Activated CD8-positive, alpha-beta T cell treated with anti-CD3 and anti-CD28 coated beads, Interleukin-2, amount 10 ng/mL, durations not matched to agents 7 days and 5 days (primary cell): ENCODE measurements at regions not wholly inside any gene's neighbourhood (a gene's known extent, or its start where the extent isn't known, plus 50 kb on each side); places are given as distances from the start of the nearest gene placed in this dataset.

Experiments used
- ATAC-seq: fragments of 150-1000 bp; cut with Tn5 transposase; one replicate; pipeline ENCODE4 v1.10.0; 2021; ENCODE audit warnings: moderate library complexity
- CTCF ChIA-PET: fragments of 350-600 bp; sonication (Branson Sonifier 250); formaldehyde crosslinking; loops from one replicate; lab custom pipeline; 2021; ENCODE audit warnings: antibody characterized with exemption; lab: Charles Lee
- POLR2A ChIA-PET: fragments of 350-600 bp; sonication (Branson Sonifier 250); formaldehyde crosslinking; loops from one replicate; lab custom pipeline; 2021; ENCODE audit warnings: antibody characterized with exemption; lab: Charles Lee
- DNase-seq: peaks from one replicate; pipeline ENCODE4 v3.0.0-alpha.2; 2020
- H3K27ac Mint-ChIP-seq: one replicate; pipeline ENCODE4 v1.8.0; 2021; ENCODE audit warnings: mild to moderate bottlenecking, mixed read lengths
- H3K27me3 Mint-ChIP-seq: one replicate; pipeline ENCODE4 v1.8.0; 2021; ENCODE audit warnings: low read depth, mixed read lengths
- H3K36me3 Mint-ChIP-seq: one replicate; pipeline ENCODE4 v1.8.0; 2021; ENCODE audit warnings: low read depth, mixed read lengths
- H3K4me1 Mint-ChIP-seq: one replicate; pipeline ENCODE4 v1.8.0; 2021; ENCODE audit warnings: low read depth, mixed read lengths
- H3K4me3 Mint-ChIP-seq: one replicate; pipeline ENCODE4 v1.8.0; 2021; ENCODE audit warnings: mild to moderate bottlenecking, mixed read lengths
- H3K9me3 Mint-ChIP-seq: one replicate; pipeline ENCODE4 v1.8.0; 2022; ENCODE audit warnings: mixed read lengths; ENCODE audit not compliant: insufficient read depth

GRCh38 chr13:112140366-112140765 lies 73.4 kb downstream of the SOX1 start:
- H3K27me3 Mint-ChIP-seq, result no peaks in the 10 kb centered on the region
- no peak overlapping the region for H3K27ac Mint-ChIP-seq
- CTCF ChIA-PET, result interaction anchor here (0.7 kb wide), 1 partner anchor 694 kb away, joined by 3 read pairs; no protein-coding TSS in a partner anchor
- POLR2A ChIA-PET, result no interaction called here
- no peak overlapping the region for H3K4me3 Mint-ChIP-seq
- no peaks in the 10 kb centered on the region for H3K9me3 Mint-ChIP-seq
- no peaks in the 10 kb centered on the region for H3K36me3 Mint-ChIP-seq
- ATAC-seq (no peak), DNase-seq (no peak)
- H3K4me1 Mint-ChIP-seq, result no peaks in the 10 kb centered on the region

GRCh38 chr13:112141643-112142400 lies 74.9 kb downstream of the SOX1 start:
- Mint-ChIP-seq H3K9me3 (no peaks in the 10 kb centered on the region), H3K27ac (no peak overlapping the region), H3K27me3 (no peaks in the 10 kb centered on the region), H3K4me3 (no peak overlapping the region), H3K4me1 (no peaks in the 10 kb centered on the region), H3K36me3 (no peaks in the 10 kb centered on the region)
- DNase-seq (no peak), ATAC-seq (no peak)
- ChIA-PET POLR2A (no interaction called here), CTCF (no interaction called here)

- Mint-ChIP-seq H3K36me3 (no peaks in the 10 kb centered on the region), H3K4me1 (no peaks in the 10 kb centered on the region), H3K27ac (no peak overlapping the region), H3K9me3 (no peaks in the 10 kb centered on the region), H3K4me3 (no peak overlapping the region), H3K27me3 (no peaks in the 10 kb centered on the region)
- POLR2A ChIA-PET, result no interaction called here
- CTCF ChIA-PET, result no interaction called here
- DNase-seq (no peak), ATAC-seq (no peak)
Measured at GRCh38 chr13:112142401-112142930, 75.5 kb downstream of the SOX1 start.

DNA sequence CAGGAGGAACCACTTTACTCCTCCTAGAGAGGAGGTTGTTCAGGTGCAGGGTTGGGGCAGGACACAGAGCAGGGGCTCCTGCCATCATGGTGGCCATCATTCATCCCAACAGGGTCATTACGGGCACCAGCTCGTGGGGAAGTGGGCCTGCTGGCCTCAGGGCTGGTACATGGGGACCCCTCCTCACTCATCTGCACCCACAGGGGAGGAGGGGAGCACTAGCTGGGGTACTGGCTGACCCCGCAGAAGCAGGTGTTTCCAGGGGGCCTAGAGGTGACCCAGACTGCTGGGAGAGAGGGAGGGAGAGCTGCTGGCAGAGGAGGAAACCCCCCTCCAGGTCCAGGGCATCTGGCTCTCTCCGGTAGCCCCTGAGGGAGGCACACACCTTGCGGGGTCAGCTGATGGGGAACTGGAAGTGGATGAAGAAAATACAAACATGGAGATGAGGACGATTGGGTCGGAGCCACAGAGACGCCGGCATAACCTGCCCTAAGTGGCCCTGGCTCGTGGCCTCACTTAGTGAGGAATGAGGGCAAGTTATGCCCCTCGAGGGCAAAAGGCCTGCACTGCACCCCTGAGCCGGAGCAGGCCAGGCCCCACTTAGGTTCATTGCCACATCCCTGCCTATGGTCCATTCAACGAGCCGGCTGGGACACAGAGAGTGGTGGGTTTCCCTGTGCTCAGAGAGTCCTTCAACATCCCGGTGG lies 76.2 kb downstream of the SOX1 start:
- ATAC-seq (no peak), DNase-seq (no peak)
- Mint-ChIP-seq H3K4me1 (no peaks in the 10 kb centered on the region), H3K27me3 (no peaks in the 10 kb centered on the region), H3K27ac (no peak overlapping the region), H3K9me3 (no peaks in the 10 kb centered on the region), H3K36me3 (no peaks in the 10 kb centered on the region), H3K4me3 (no peak overlapping the region)
- ChIA-PET POLR2A (no interaction called here), CTCF (no interaction called here)

DNA sequence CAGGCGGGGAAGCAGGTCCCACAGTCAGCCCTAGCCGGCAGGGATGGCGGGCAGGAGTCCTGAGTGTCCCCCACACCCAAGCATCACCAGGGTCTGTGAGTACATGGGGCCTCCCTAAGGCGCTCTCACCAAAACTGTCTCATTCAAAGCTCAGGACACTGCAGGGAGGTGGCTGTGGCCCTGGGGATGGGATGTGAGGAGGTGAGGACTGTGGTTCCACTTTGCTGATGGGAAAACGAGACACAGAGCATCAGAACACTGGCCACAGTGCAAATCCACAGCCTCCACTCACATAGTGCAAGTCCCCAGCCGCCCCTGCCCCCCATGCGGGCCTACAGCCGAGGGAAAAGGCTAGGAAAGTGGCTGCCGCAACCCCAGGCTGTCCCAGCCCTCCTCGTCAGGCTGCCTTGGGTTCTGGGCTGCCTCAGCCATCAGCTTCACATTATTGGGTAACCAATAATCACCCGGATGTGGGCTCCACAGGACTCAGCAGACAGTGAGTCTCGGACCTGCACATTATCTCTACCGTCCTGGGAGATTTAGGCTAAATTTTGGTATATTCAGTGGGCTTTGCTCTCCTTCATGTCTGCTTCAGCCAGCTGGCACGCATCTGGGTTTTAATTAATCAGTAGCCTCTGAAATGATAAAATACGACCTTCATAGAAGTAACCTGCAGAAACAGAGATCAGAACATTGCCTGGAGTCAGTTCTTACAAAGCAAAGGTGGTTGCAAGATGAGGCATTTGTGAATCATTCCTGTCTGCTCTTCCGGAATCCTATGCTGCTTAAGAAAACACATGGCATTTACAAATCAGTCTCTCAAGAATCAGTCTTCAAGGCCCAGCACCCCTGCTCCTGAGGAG lies 77.0 kb downstream of the SOX1 start:
- Mint-ChIP-seq H3K4me1 (no peaks in the 10 kb centered on the region), H3K4me3 (no peak overlapping the region), H3K36me3 (no peaks in the 10 kb centered on the region), H3K27me3 (no peaks in the 10 kb centered on the region), H3K27ac (no peak overlapping the region), H3K9me3 (no peaks in the 10 kb centered on the region)
- ChIA-PET CTCF (no interaction called here), POLR2A (no interaction called here)
- no peak for DNase-seq
- no peak for ATAC-seq

- H3K4me1 Mint-ChIP-seq, result no peaks in the 10 kb centered on the region
- POLR2A ChIA-PET, result no interaction called here
- H3K4me3 Mint-ChIP-seq, result no peak overlapping the region
- no peak for ATAC-seq
- H3K27ac Mint-ChIP-seq, result no peak overlapping the region
- DNase-seq, result no peak
- H3K27me3 Mint-ChIP-seq, result no peaks in the 10 kb centered on the region
- no peaks in the 10 kb centered on the region for H3K36me3 Mint-ChIP-seq
- no peaks in the 10 kb centered on the region for H3K9me3 Mint-ChIP-seq
- CTCF ChIA-PET, result no interaction called here
Measured at GRCh38 chr13:112144616-112145550, 77.9 kb downstream of the SOX1 start.

DNA sequence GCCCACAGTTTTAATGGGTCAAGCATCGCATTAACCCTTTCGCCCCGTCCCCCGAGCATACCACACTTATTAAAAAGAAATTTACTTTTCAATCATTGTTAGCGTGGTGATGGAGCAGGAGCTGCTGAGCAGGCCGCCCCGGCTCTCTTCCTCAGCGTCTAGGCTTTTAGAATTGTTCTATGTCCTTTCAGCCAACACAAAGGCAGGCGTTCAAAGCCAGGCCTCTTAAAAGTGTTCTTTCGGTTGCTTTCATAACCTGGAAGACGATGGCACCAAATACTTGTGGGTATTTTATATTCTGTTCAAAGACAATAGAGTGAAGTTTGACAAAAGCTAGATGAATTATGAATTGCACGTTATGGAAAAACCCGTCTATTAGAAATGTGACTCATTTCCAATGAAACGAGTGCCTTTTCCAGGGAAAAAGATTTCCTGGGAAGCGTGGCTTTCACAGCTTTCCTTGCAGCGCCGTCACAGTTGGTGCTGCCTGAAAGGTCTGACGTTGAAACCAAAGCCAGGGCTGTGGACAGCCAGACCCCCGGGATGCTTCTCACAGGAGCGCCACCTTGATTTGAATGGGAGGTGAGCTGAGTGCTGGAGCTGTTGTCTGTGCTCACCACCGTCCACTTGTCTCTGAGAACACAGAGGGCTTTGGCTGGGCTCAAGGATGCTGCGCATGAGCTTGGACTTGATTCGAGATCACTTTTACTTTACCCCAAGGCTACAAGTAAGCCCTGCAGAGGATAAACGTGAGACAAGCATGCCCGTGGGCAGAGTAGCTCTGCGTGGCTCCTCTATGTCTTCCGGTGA lies 78.8 kb downstream of the SOX1 start:
- no peak overlapping the region for H3K27ac Mint-ChIP-seq
- no peaks in the 10 kb centered on the region for H3K4me1 Mint-ChIP-seq
- no peaks in the 10 kb centered on the region for H3K27me3 Mint-ChIP-seq
- ChIA-PET CTCF (no interaction called here), POLR2A (no interaction called here)
- H3K36me3 Mint-ChIP-seq, result no peaks in the 10 kb centered on the region
- no peak for DNase-seq
- no peaks in the 10 kb centered on the region for H3K9me3 Mint-ChIP-seq
- H3K4me3 Mint-ChIP-seq, result no peak overlapping the region
- no peak for ATAC-seq

GRCh38 chr13:112150352-112150751 lies 83.4 kb downstream of the SOX1 start:
- Mint-ChIP-seq H3K9me3 (no peaks in the 10 kb centered on the region), H3K4me1 (no peaks in the 10 kb centered on the region), H3K36me3 (no peaks in the 10 kb centered on the region), H3K27ac (no peak overlapping the region), H3K27me3 (no peaks in the 10 kb centered on the region), H3K4me3 (no peak overlapping the region)
- ChIA-PET CTCF (no interaction called here), POLR2A (no interaction called here)
- DNase-seq, result no peak
- ATAC-seq, result no peak

GRCh38 chr13:112152846-112153245 lies 85.9 kb downstream of the SOX1 start:
- Mint-ChIP-seq H3K9me3 (no peaks in the 10 kb centered on the region), H3K27me3 (no peaks in the 10 kb centered on the region), H3K4me1 (no peaks in the 10 kb centered on the region), H3K36me3 (no peaks in the 10 kb centered on the region), H3K27ac (no peak overlapping the region), H3K4me3 (no peak overlapping the region)
- no peak for ATAC-seq
- no peak for DNase-seq
- POLR2A ChIA-PET, result no interaction called here
- CTCF ChIA-PET, result no interaction called here

DNA sequence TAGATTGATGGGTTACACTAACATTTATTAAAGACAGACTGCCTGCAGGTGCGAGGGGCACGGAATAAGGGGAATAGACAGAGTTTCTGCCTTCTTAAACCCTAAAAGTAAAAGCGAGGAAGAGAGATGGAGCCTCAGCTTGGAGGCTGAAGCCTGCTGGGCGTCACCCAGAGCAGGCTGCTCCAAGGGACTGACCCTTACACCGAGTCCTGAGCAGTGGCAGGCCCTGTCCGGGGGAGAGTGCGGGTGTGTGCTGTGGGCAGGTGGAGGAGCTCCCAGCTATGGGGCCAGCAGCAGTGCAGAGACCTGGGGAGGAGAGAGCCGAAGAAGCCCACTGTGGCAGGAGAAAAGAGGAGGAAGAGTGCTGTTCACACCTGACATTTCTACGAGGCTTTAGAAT lies 86.4 kb downstream of the SOX1 start:
- ATAC-seq (no peak), DNase-seq (no peak)
- H3K36me3 Mint-ChIP-seq, result no peaks in the 10 kb centered on the region
- H3K9me3 Mint-ChIP-seq, result no peaks in the 10 kb centered on the region
- no peaks in the 10 kb centered on the region for H3K4me1 Mint-ChIP-seq
- no peaks in the 10 kb centered on the region for H3K27me3 Mint-ChIP-seq
- H3K4me3 Mint-ChIP-seq, result no peak overlapping the region
- ChIA-PET CTCF (no interaction called here), POLR2A (no interaction called here)
- no peak overlapping the region for H3K27ac Mint-ChIP-seq
